Psoas muscle (tissue), 7 donors: ENCODE measurements at regions not wholly inside any gene's neighbourhood (a gene's known extent, or its start where the extent isn't known, plus 50 kb on each side); places are given as distances from the start of the nearest gene placed in this dataset.
"Not testable (repeated sequence)": the region's sequence is repeated elsewhere in the genome, so short reads cannot be mapped to it uniquely, and the experiment has no call there.

Experiments used
- ATAC-seq, 4 donors: fragments of 200-7000 bp; cut with Tn5 transposase; one replicate each; pipeline ENCODE4 v1.9.1; 2020; ENCODE audit warnings: moderate library complexity in 3 of 4, mild to moderate bottlenecking in 2 of 4
- DNase-seq, 2 donors: peaks; one replicate each; pipeline ENCODE4 v3.0.0-alpha.2; 2020
- H3K27ac ChIP-seq: fragments of 200-600 bp; one replicate; pipeline ENCODE4 v1.8.0; 2022
- H3K27me3 ChIP-seq, 3 donors: fragments of 200-600 bp in 1 of 3; one replicate each; pipeline versions ENCODE4 v1.6.1 to v1.8.0; 2013 to 2022; ENCODE audit warnings: low read length in 2 of 3, mild to moderate bottlenecking in 2 of 3, moderate library complexity in 1 of 3; ENCODE audit not compliant: insufficient read depth in 3 of 3
- H3K36me3 ChIP-seq, 2 donors: fragments of 200-600 bp in 1 of 2; one replicate each; pipeline versions ENCODE4 v1.6.1 to v1.8.0; 2013 to 2022; ENCODE audit warnings: low read depth in 1 of 2, mild to moderate bottlenecking in 1 of 2, moderate library complexity in 1 of 2; ENCODE audit not compliant: insufficient read depth in 1 of 2
- H3K4me1 ChIP-seq: fragments of 200-600 bp; one replicate; pipeline ENCODE4 v1.8.0; 2022
- H3K4me3 ChIP-seq: fragments of 200-600 bp; one replicate; pipeline ENCODE4 v1.8.0; 2022; ENCODE audit warnings: mild to moderate bottlenecking
- H3K9me3 ChIP-seq: fragments of 200-600 bp; one replicate; pipeline ENCODE4 v1.8.0; 2022
- WGBS, 3 donors: extraction: QIAGEN DNeasy Blood & Tissue Kit; methylation state at CpG; one replicate each; pipeline versions ENCODE4 v1.1.6 to v1.1.7; 2013; 5-methylcytosine and 5-hydroxymethylcytosine counted together
- intact Hi-C, 2 donors: fragments of 100-400 bp; cut with DNase I; formaldehyde crosslinking; loops; one replicate each; pipeline versions ENCODE4 v1.11.0 to v1.14.2; 2022
- TF ChIP-seq, protein P1 (sequence below): fragments of 200-600 bp; IDR thresholded peaks from one replicate; pipeline ENCODE4 v1.8.0; 2022; ENCODE audit warnings: antibody characterized with exemption
- donor health status: healthy with polysubstance abuse.
- donor health status: DM: no; HTN: no; CAD: no; lungs with moderate emphysema.
- donor health status: Bipolar disorder and iron deficiency.
- donor health status: healthy.
- donor health status: DM: yes; HTN: yes; CAD: no.
- donor health status: DM: no; HTN: no; CAD: no.
- donor health status: DM: yes; HTN: yes; CAD: no.

DNA sequence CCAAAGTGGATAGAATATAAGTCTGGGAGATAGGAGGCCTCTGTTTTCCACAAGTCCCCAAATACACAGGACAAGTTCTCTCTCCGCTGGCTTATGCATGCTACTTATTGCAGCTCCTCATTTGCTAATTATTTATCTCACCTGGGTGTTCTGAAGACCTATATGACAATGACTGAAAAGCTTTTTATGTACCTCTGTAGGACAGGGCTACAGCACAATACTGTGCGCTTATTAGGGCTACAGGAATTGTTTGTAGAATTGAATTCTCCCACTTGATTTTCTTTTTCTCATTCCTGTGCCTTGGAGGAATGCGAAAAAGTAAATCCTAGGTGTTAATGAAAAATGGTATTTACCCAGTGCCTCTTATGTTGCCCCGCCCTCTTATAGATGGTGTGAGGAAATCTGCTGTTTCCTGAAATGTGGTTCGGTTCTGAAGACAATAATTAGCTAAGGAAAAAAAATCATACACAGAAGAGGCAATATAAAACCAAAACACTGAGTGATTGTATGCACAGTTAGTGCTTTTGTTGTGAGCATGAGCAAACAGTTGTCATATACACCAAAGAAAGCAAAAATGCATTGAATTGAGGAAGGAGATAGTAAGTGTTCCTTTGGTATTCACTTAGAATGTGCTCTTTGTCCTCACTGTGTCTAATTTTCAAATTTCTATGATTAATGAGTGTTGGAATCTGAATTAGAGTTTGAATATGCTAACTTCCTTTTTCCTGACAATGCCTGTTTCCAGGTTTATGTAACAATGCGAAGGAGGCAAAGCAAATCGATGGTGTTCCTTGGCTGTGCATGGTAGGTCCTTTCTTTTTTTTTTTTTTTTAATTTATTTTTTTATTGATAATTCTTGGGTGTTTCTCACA lies 78.7 kb upstream of the PNPT1 start:
- TF ChIP-seq, protein P1, sequence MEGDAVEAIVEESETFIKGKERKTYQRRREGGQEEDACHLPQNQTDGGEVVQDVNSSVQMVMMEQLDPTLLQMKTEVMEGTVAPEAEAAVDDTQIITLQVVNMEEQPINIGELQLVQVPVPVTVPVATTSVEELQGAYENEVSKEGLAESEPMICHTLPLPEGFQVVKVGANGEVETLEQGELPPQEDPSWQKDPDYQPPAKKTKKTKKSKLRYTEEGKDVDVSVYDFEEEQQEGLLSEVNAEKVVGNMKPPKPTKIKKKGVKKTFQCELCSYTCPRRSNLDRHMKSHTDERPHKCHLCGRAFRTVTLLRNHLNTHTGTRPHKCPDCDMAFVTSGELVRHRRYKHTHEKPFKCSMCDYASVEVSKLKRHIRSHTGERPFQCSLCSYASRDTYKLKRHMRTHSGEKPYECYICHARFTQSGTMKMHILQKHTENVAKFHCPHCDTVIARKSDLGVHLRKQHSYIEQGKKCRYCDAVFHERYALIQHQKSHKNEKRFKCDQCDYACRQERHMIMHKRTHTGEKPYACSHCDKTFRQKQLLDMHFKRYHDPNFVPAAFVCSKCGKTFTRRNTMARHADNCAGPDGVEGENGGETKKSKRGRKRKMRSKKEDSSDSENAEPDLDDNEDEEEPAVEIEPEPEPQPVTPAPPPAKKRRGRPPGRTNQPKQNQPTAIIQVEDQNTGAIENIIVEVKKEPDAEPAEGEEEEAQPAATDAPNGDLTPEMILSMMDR = no peak
- DNase-seq (no peak), ATAC-seq (no peak)
- H3K4me3 ChIP-seq = no peak overlapping the region
- H3K27me3 ChIP-seq = no peaks in the 10 kb centered on the region
- WGBS, 3 donors = 81 to 84% (median 84%) methylated on average over 7 of the region's 7 CpGs
- H3K9me3 ChIP-seq = no peaks in the 10 kb centered on the region
- no peaks in the 10 kb centered on the region for H3K36me3 ChIP-seq
- H3K27ac ChIP-seq = no peak overlapping the region
- no peaks in the 10 kb centered on the region for H3K4me1 ChIP-seq
- intact Hi-C loops = no loop called here

DNA sequence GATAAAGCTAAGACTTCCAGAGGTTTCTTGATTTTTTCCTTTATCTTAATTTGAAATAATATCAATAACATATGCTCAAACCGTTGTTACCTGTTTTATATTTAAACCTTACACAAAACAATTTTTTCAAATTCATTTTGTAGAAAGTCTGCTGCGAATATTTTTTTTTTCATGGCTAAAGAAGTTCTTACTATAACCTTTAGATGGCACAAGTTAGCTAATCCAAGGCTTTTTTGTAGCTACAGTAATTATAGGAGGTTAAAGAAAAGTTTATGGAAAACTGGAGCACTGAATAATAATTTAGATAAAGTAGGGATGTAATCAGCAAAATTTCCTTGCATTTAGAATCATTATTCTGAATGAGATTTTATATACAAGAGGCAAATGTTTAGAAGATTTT lies 78.0 kb upstream of the PNPT1 start:
- H3K9me3 ChIP-seq = no peaks in the 10 kb centered on the region
- DNase-seq (no peak), ATAC-seq (no peak)
- no peaks in the 10 kb centered on the region for H3K4me1 ChIP-seq
- no peaks in the 10 kb centered on the region for H3K27me3 ChIP-seq
- no peak overlapping the region for H3K4me3 ChIP-seq
- intact Hi-C loops = no loop called here
- TF ChIP-seq, protein P1 = peak; percentile 35
- no peak overlapping the region for H3K27ac ChIP-seq
- no peaks in the 10 kb centered on the region for H3K36me3 ChIP-seq
- 26 to 29% (median 27%) methylated on average over 2 of the region's 2 CpGs for WGBS, 3 donors

DNA sequence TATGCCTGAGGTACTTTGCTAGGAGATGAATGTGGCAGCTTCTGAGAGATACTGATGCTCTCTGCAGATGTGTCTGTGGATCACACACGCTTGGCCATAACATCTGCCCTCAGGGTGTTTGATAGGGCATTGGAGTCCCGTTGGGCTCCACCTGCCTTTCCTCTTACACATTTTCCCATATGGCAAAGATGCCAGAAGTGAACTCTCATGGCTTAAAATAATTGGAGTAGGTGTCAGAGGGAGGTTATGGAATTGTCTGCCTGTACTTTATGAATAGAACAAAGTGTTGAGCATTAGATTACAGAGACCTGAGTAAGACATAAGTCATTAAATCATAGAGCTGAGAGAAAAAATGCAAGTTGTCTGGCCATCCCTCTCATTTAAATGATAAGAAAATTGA lies 75.3 kb upstream of the PNPT1 start:
- TF ChIP-seq, protein P1 = no peak
- no peaks in the 10 kb centered on the region for H3K4me1 ChIP-seq
- no peaks in the 10 kb centered on the region for H3K36me3 ChIP-seq
- ATAC-seq = no peak
- no peak overlapping the region for H3K27ac ChIP-seq
- WGBS, 3 donors = 34 to 48% (median 47%) methylated on average over 2 of the region's 2 CpGs
- H3K27me3 ChIP-seq = peaks cover 0 to 3% (median 0%) of the 10 kb centered on the region in 3 donors
- no peak for DNase-seq
- no peaks in the 10 kb centered on the region for H3K9me3 ChIP-seq
- intact Hi-C loops = no loop called here
- H3K4me3 ChIP-seq = no peak overlapping the region

DNA sequence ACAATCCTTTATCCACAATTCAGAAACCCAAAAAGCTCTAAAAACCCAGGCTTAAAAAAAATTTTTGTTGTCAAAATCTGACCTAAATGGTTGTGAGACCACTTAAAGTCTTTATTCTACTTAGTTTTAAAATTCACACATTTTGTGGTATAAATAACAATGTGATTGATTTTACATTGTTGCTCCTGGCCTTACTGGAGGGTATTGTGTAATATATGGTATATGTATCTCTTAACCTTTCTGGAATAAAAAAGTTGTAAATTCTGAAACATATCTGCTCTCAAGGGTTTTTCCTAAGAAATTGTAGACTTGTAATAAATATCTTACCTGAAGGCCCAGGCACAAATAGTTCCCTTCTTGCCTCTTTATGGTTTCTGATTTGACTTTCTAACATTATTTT lies 73.3 kb upstream of the PNPT1 start:
- no peaks in the 10 kb centered on the region for H3K36me3 ChIP-seq
- H3K4me1 ChIP-seq = no peaks in the 10 kb centered on the region
- H3K9me3 ChIP-seq = no peaks in the 10 kb centered on the region
- peaks cover 0 to 3% (median 0%) of the 10 kb centered on the region in 3 donors for H3K27me3 ChIP-seq
- intact Hi-C loops = no loop called here
- TF ChIP-seq, protein P1 = no peak
- no peak overlapping the region for H3K4me3 ChIP-seq
- no peak for DNase-seq
- no peak overlapping the region for H3K27ac ChIP-seq
- ATAC-seq = no peak

DNA sequence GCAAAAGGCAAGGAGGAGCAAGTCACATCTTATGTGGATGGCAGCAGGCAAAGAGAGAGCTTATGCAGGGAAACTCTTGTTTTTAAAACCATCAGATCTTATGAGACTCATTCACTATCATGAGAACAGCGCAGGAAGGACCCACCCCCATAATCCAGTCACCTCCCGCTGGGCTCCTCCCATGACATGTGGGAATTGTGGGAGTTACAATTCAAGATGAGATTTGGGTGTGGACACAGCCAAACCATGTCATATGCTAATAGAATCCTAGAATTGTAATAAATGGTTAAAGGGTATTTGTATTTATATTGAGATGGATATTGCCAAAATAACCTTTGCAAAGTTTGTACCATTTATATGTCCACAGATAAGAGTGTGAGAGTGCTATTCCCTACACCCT lies 72.1 kb upstream of the PNPT1 start:
- H3K9me3 ChIP-seq, H3K27ac ChIP-seq, H3K4me1 ChIP-seq, ATAC-seq, intact Hi-C loops, H3K36me3 ChIP-seq, H3K4me3 ChIP-seq, DNase-seq, H3K27me3 ChIP-seq: not testable (repeated sequence)
- 75 to 94% (median 91%) methylated on average over 2 of the region's 2 CpGs for WGBS, 3 donors
